8988T (cell line): ENCODE measurements at regions not wholly inside any gene's neighbourhood (a gene's known extent, or its start where the extent isn't known, plus 50 kb on each side); places are given as distances from the start of the nearest gene placed in this dataset.
"Not testable (repeated sequence)": the region's sequence is repeated elsewhere in the genome, so short reads cannot be mapped to it uniquely, and the experiment has no call there.

ENCODE experiments used
- DNase-seq: peaks from one replicate; pipeline ENCODE4 v3.0.0; 2011

GRCh38 chr11:112624431-112624830 lies 336.8 kb upstream of the NCAM1 start:
- no peak for DNase-seq

- not testable (repeated sequence) for DNase-seq
Measured at GRCh38 chr11:112624971-112625370, 336.2 kb upstream of the NCAM1 start.

- no peak for DNase-seq
Measured at GRCh38 chr11:112625814-112626213, 335.4 kb upstream of the NCAM1 start.

DNA sequence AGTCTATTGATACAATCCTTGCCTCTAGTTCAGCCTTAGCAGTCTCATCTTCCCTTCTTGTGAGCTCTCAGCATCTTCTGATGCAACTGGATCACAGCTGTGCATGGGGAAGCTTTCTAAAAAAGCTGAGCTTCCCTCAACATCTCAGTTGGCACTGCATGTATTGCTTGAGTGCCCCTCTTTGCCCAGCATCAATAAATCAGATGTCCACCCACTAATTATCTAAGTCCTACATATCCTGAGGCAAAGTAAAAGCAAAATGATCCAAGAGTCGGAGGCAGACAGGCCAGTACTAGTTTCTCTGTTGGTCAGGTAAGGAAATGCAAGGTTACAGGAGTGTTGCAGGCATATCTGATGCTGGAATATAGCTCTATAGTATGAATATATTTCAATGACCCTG lies 334.5 kb upstream of the NCAM1 start:
- DNase-seq: no peak

- no peak for DNase-seq
Measured at GRCh38 chr11:112627588-112628045, 333.6 kb upstream of the NCAM1 start.

- DNase-seq: no peak
Measured at GRCh38 chr11:112628676-112629075, 332.5 kb upstream of the NCAM1 start.

GRCh38 chr11:112630496-112630895 lies 330.7 kb upstream of the NCAM1 start:
- DNase-seq: no peak

GRCh38 chr11:112631333-112631732 lies 329.9 kb upstream of the NCAM1 start:
- DNase-seq: no peak

- DNase-seq: no peak
Measured at GRCh38 chr11:112632866-112633505, 328.2 kb upstream of the NCAM1 start.

DNA sequence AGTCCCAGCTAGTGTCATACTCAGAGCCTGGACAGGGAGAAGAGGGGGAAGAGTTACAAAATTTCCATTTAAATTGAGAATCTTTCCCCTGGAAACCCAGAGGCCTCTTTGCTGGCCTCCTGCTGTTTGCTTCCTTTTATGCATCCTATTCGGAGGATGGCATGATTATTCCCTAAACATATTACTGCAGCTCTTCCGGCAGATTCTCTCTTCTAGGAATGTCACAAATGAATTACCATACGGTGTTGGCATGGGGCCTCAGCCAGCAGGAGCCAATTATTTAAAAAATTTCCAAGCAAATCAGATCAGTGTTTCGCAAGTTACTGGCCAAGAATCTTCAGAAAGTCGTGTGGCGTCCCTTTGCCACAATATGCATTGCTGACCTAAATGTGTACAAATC lies 326.7 kb upstream of the NCAM1 start:
- no peak for DNase-seq

- no peak for DNase-seq
Measured at GRCh38 chr11:112634995-112635737, 326.1 kb upstream of the NCAM1 start.

DNA sequence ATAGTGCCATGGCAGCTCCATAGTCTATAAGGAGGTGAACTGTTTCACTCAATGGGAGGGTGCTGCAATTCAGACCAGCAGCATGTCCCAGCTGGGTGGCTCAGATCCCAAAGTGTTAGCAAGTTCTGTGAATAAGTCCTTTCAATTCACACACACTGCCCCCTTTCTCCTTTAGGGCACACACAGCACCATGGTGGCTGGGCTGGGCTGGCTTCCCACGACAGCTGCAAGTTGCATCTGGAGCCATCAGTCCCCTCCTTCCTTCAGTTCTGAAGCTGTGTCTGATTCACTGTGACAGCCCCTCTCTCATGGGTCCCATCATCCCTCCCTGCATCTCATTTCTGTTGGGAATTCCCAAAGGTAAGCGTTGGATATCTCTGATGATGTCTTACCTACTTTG lies 324.1 kb upstream of the NCAM1 start:
- no peak for DNase-seq

DNA sequence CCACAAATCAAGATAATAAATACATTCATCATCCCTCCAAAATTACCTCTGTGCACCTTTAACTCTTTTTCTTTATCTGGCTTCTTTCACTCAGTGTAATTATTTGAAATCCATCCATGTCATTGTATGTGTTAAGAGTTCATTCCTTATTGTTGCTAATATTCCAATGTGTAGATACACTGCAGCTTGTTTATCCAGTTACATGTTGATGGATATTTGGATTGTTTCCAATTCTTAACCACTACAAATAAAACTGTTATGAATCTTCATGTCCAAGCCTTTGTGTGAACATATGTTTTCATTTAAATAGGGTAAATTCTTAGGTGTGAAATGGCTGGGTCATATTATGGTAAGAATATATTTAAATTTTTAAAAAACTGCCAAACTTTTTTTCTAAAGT lies 323.3 kb upstream of the NCAM1 start:
- no peak for DNase-seq

DNA sequence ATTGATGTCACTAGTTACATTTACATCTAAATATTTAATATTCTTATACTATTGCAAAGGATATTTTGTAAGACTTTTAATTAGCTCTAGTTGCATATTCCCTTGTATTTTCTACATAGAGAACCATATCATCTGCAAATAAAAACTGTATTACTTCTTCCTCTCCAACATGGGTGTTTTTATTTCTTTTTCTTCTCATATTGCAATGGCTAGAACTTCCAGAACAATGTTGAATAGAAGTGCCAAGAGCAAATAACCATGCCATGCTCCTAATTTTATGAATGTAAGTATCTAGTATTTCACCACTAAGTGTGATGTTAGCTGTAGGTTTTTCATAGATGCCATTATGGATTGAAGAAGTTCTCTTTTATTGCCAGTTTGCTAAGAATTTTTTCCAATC lies 321.8 kb upstream of the NCAM1 start:
- no peak for DNase-seq

- DNase-seq: no peak
Measured at GRCh38 chr11:112643416-112643815, 317.8 kb upstream of the NCAM1 start.

DNA sequence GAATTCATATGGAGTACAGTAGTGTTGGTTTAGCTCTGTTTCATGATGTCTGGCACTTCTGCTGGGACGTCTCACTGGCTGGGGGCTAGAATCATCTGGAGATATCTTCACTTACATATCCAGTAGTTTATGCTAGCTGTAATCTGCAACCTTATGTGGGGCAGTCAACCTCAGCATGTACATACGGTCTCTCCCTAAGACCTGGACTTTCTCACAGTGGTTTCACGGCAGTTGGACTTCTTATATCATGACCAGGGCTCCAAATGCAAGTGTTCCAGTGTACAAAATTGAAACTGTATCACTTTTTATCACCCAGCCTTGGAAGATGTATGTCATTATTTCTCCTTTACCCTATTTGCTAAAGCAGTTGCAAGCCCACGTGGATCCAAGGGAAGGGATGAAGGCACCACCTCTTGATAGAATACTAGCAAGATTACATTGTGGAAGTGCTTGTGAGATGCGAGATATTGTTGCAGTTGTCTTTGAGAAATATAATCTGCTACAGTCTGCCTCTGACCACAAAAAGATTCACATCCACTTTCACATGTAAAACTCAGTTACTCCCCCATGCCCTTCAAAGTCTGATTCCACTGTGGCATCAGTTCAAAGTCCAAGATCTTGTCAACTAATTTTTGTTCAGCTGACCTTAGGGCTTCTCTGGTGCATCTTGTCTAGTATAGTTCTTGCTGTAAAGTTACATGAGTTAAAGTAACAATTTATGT lies 316.6 kb upstream of the NCAM1 start:
- DNase-seq: no peak

DNA sequence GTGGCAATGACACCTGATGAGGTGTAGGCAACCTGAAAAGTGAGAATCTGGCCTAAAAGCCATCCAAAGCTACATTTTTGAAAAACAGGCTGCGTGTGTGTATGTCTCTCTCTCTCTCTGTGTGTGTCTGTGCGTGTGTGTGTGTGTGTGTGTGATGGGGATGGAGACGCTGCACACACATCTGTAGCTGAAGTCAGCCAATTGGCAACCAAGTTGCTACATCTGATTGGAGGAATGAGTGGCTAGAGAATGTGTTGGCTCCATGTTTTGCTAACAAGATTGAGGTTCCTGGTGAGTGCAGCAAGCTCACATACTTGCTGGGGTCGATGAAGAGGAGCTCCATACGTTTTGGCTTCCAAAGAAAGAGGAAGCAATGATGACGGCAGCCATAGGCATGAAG lies 311.4 kb upstream of the NCAM1 start:
- DNase-seq: no peak

DNA sequence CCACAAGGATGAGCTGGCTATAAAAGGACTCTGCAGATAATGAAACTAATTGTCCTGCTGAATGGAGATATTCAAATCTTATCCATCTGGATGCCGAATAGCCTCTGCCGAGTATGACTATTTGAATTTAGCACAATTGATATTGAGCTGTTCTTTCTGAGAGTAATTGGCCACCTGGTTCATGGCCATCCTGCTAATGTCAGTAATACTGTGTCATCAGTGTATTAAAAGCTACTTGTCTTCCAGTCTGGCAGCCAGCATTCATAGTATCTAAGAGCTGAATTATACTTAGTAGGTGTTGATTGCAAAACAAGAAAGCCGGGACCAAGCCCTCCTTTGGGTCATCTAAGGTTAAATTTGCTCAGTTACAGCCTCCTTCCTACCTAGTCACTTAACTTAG lies 310.7 kb upstream of the NCAM1 start:
- DNase-seq: no peak

DNA sequence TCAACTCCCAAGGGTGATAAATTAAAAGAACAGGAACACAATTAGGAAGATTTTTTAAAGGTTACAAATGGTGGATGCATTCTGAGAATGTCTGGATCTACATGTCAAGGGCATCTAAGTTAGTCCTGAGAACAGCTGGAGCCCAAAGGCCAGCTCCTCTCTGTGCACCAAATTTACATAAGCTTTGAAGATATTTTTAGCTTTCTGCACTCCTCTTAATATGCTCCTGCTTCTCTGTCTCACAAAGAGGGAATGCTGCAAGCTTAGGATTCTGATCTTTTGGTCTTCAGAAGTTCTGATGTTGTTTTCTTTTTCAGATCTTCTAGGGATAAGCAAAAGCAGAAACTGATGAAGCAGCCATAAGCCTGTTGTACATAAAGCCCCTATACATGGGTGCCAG lies 309.8 kb upstream of the NCAM1 start:
- DNase-seq: no peak

DNA sequence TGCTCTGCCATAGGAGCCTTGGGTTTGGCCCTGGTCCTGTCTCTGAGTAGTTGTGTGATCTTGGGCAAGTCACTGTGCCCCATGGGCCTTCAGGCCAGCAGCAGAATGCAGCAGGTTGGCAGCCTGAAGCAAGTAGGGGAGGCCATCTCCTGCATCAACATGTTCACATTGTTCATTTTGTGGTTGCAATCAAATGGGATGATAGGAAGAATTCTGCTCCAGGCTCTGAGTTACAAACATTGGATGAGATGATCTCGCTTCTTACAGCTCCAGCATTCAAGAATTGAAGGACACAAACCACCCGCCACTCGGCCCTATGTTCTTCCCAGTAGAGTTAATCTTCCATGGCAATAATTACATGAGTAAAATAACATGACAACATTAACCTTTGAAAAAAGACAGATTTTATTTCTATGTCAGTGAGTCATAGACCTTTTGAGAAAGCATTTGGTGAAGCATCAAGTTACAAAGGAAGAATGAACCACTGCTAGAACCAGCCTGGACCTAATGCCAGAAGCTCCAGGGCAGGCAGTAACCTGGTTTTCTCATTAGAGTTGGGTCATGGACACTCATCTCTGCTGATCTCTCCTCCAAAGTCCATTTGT lies 308.3 kb upstream of the NCAM1 start:
- DNase-seq: no peak

DNA sequence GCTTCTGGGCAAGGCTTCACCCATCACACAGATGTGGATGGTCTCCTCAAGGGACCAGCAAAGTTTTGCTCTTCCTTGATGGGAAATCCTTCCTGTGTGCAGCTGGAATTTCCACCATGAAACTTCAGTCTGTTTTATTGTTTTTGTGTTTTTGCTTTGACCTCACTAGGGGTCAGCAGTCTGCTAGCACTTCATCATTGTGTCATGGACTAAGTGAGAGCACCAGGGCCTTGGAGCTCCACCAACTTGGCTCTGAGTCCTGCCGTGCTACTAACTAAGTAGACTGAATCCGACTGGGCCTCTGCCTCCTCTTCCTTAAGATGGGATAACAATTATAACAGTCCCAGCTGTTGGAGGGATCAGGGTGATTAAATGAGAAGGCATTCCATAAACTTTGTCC lies 305.8 kb upstream of the NCAM1 start:
- DNase-seq: no peak

DNA sequence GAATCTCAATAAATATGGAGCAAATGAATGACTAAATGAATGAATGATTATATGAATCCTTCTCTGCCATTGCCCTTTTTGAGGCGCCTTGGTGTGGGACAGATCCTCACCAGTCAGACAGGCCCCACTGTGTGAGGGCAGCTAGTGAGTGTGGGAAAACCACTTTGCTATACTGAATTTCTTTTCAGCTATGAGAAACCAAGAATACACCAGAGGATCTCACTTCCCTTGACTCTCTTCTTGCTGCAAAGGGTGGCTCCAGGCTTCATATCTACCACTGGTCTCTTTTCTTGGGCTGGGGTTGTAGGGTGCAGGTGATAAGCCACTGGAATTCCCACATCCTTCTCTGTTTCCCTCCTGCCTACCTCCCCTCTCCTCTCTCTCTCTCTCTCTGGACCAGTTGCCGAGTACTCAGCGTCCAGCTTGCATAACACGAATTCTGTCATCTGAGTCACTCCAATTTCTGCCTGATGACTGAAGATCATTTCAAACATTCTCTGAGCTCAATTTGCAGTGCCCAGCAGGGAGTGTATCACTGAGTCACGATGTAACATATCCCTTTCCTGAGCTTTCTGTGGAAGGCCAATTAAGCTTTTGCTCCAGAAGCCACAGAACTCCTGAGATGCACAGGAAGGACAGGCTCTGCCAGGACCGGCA lies 304.3 kb upstream of the NCAM1 start:
- DNase-seq: peak; percentile 42

- DNase-seq: no peak
Measured at GRCh38 chr11:112658431-112658878, 302.8 kb upstream of the NCAM1 start.
